ENCODE measurements at regions not wholly inside any gene's neighbourhood (a gene's known extent, or its start where the extent isn't known, plus 50 kb on each side); places are given as distances from the start of the nearest gene placed in this dataset.

DNA sequence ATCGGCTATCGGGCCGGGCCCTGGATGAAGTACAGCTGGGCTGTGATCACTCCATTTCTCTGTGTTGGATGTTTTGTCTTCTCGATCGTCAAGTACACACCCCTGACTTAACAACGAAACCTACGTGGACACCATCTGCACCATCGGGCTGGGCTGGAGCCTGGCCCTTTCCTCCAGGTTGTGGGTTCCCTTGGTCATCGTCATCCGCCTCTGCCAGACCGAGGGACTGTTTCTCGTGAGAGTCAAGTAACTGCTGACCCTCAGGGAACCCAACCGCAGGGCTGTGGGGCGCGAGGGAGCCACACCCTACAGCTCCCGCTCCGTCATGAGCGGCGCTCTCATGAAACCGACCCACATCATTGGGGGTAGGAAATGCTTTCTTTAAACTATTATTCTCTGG is 842.4 kb upstream of the TMPRSS15 start:
- Histone ChIP-seq H3K4me1 (no peaks in the 10 kb centered on the region), H3K9me3 (no peaks in the 10 kb centered on the region), H3K4me3 (peak overlapping the region; percentile 1 to 3), H3K27ac (no peak overlapping the region), H3K27me3 (no peaks in the 10 kb centered on the region), H3K36me3 (ENCODE audit: low read depth, missing control alignments) (no peaks in the 10 kb centered on the region)
- TF ChIP-seq, protein P1, sequence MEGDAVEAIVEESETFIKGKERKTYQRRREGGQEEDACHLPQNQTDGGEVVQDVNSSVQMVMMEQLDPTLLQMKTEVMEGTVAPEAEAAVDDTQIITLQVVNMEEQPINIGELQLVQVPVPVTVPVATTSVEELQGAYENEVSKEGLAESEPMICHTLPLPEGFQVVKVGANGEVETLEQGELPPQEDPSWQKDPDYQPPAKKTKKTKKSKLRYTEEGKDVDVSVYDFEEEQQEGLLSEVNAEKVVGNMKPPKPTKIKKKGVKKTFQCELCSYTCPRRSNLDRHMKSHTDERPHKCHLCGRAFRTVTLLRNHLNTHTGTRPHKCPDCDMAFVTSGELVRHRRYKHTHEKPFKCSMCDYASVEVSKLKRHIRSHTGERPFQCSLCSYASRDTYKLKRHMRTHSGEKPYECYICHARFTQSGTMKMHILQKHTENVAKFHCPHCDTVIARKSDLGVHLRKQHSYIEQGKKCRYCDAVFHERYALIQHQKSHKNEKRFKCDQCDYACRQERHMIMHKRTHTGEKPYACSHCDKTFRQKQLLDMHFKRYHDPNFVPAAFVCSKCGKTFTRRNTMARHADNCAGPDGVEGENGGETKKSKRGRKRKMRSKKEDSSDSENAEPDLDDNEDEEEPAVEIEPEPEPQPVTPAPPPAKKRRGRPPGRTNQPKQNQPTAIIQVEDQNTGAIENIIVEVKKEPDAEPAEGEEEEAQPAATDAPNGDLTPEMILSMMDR (IDR thresholded peaks at IDR 0.05), result no peak
- TF ChIP-seq POLR2A (IDR thresholded peaks at IDR 0.05), result no peak
- no peak for DNase-seq
- intact Hi-C loops (cut with DNase I; ENCODE audit: low total_unique reads), result no loop called here
- 70 to 74% methylated on average over 15 to 20 of the region's 20 CpGs for WGBS, 2 donors

DNA sequence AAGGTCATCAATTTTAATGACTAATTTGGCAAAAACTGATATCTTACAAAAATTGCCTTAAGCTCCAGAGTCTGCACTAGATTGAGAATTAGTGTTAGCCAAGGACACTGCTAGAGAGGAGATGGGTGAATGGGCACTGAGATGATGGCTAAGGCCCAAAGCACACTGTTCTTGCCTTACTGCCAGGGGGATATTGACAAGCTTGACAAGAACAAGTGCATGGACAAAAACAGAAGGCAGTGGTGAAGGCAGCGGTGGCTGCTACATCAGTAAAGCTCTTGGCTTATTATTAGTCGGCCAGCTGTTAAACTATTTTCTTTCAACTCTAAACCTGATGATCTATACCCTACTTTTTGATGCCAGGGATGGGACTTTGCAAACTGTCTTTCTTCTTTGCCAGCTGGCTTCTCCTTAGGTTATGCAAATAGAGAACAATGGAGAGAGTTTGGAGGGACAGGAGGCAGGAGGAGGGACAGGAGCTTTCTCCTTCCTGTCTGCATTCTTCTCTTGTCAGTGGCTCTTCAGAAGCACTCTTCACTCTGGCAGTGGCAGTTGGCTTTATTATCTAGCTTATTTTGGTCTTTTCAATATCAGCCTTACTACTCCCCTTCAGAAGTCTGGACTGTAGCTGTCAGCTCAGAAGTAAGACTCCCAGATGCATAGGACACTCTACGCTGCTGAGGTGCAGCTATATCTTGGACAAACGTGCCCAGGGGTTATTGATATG is 853.5 kb upstream of the TMPRSS15 start:
- no peaks in the 10 kb centered on the region for H3K9me3 ChIP-seq
- 74 to 79% methylated on average over 4 of the region's 4 CpGs for WGBS, 2 donors
- no peak overlapping the region for H3K27ac ChIP-seq
- H3K4me3 ChIP-seq, result no peak overlapping the region
- H3K36me3 ChIP-seq (ENCODE audit: low read depth, missing control alignments), result no peaks in the 10 kb centered on the region
- no peak for TF ChIP-seq POLR2A (IDR thresholded peaks at IDR 0.05)
- TF ChIP-seq, protein P1 (IDR thresholded peaks at IDR 0.05), result no peak
- no peak for DNase-seq
- intact Hi-C loops (cut with DNase I; ENCODE audit: low total_unique reads), result no loop called here
- no peaks in the 10 kb centered on the region for H3K4me1 ChIP-seq
- H3K27me3 ChIP-seq, result no peaks in the 10 kb centered on the region

DNA sequence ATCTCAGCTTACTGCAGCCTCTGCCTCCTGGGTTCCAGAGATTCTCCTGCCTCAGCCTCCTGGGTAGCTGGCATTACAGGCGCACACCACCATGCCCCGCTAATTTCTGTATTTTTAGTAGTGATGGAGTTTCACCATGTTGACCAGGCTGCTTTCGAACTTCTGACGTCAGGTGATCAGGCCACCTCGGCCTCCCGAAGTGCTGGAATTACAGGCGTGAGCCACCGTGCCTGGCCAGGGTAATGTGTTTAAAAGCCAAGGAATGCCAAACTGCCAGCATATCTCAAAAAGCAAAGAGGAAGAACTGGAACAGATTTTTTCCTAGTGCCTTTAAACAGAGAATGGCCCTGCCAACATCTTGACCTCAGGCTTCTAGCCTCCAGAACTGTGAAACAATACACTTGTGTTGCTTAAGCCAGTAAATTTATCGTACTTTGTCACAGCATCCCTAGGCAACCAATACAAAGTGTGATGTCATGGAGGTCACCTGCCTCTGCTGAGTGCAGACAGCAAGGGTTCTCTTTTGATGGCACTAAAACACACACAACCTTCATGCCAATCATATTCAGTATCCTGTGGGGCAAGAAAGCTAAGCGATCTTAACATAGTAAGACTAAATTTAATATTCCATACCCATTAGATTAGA is 858.3 kb upstream of the TMPRSS15 start:
- Histone ChIP-seq H3K27me3 (no peaks in the 10 kb centered on the region), H3K4me3 (no peak overlapping the region), H3K9me3 (no peaks in the 10 kb centered on the region), H3K36me3 (ENCODE audit: low read depth, missing control alignments) (no peaks in the 10 kb centered on the region), H3K4me1 (no peaks in the 10 kb centered on the region), H3K27ac (no peak overlapping the region)
- no peak for DNase-seq
- 83 to 91% methylated on average over 10 of the region's 10 CpGs for WGBS, 2 donors
- intact Hi-C loops (cut with DNase I; ENCODE audit: low total_unique reads), result no loop called here
- TF ChIP-seq, protein P1 (IDR thresholded peaks at IDR 0.05), result no peak
- TF ChIP-seq POLR2A (IDR thresholded peaks at IDR 0.05), result no peak

DNA sequence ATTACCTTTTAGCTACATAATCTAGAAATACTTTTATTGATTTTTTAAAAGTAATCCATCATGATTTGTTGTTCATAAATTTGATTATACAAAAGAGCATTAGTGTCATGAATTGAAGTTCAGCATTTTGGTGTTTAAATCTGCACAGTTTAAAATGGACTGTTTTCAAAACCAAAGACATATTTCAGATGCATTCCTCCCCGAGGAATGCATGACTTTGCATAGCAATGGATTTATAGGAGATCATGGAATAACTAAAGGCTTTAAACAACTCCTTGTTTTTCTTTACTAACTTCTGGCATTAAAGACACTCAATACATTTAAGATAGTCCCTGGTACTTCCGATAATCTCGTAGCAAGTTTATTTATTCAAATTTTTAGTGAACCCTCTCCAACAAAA is 863.1 kb upstream of the TMPRSS15 start:
- H3K27me3 ChIP-seq, result no peaks in the 10 kb centered on the region
- WGBS, 2 donors, result 59 to 62% methylated on average over 3 of the region's 3 CpGs
- no peak overlapping the region for H3K27ac ChIP-seq
- no peak for TF ChIP-seq POLR2A (IDR thresholded peaks at IDR 0.05)
- TF ChIP-seq, protein P1 (IDR thresholded peaks at IDR 0.05), result no peak
- no peak for DNase-seq
- H3K9me3 ChIP-seq, result no peaks in the 10 kb centered on the region
- H3K36me3 ChIP-seq (ENCODE audit: low read depth, missing control alignments), result no peaks in the 10 kb centered on the region
- no peak overlapping the region for H3K4me3 ChIP-seq
- no peaks in the 10 kb centered on the region for H3K4me1 ChIP-seq
- intact Hi-C loops (cut with DNase I; ENCODE audit: low total_unique reads), result no loop called here

DNA sequence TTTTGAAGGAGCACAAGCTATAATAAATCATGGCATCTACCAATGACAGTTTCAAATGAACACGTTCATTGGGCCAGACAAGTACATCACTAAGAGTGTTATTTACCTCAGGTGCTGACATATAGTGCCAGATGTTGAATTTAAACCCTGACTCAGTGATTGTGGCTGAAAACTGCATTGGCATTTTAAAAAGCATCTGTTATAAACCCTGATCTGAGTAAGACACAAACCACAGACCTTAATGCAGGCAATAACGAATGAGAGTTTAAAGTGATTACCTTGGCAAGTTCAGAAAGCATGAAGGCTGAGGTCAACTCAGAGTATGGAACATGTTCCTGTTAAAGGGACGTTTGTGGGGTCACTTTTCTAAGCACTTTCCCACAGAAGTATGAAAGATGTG is 865.1 kb upstream of the TMPRSS15 start:
- intact Hi-C loops (cut with DNase I; ENCODE audit: low total_unique reads), result no loop called here
- 41 to 55% methylated on average over 3 of the region's 3 CpGs for WGBS, 2 donors
- H3K9me3 ChIP-seq, result no peaks in the 10 kb centered on the region
- H3K4me1 ChIP-seq, result no peaks in the 10 kb centered on the region
- no peaks in the 10 kb centered on the region for H3K27me3 ChIP-seq
- no peak for DNase-seq
- H3K4me3 ChIP-seq, result no peak overlapping the region
- H3K36me3 ChIP-seq (ENCODE audit: low read depth, missing control alignments), result no peaks in the 10 kb centered on the region
- no peak overlapping the region for H3K27ac ChIP-seq
- no peak for TF ChIP-seq POLR2A (IDR thresholded peaks at IDR 0.05)
- TF ChIP-seq, protein P1 (IDR thresholded peaks at IDR 0.05), result no peak
